ENCODE measurements at regions not wholly inside any gene's neighbourhood (a gene's known extent, or its start where the extent isn't known, plus 50 kb on each side); places are given as distances from the start of the nearest gene placed in this dataset.
"Not testable (repeated sequence)": the region's sequence is repeated elsewhere in the genome, so short reads cannot be mapped to it uniquely, and the experiment has no call there.

- no peak for DNase-seq (ENCODE audit: low spot score)
- in situ Hi-C loops (cut with HindIII; ENCODE audit: low sequenced_read_pairs): no loop called here
Observed at GRCh38 chr6:170202416-170203135, 88.3 kb downstream of the DLL1 start.

GRCh38 chr6:170201361-170201760 is 89.5 kb downstream of the DLL1 start:
- in situ Hi-C loops (cut with HindIII; ENCODE audit: low sequenced_read_pairs): no loop called here
- DNase-seq (ENCODE audit: low spot score): no peak

DNA sequence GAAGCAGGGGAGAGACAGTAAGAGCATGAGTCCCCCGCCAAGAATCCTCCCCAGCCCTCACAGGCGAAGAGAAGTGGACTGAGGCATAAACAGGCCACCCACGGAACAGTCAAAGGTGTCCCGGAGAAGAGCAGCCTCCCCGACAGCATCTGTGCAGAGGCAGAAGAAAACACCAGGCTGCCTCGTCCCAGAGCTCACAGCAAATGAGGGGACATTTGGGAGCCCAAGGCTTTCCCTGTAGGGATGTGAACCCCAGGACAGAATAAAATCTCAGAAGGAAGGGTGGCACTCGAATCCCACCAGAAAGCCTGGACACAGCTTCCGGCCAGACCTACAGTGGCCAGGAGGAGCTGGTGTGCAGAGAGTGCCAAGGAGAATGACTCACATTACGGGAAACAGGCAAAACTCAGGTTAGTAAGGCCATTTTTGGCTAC is 90.4 kb downstream of the DLL1 start:
- in situ Hi-C loops (cut with HindIII; ENCODE audit: low sequenced_read_pairs): no loop called here
- no peak for DNase-seq (ENCODE audit: low spot score)

DNA sequence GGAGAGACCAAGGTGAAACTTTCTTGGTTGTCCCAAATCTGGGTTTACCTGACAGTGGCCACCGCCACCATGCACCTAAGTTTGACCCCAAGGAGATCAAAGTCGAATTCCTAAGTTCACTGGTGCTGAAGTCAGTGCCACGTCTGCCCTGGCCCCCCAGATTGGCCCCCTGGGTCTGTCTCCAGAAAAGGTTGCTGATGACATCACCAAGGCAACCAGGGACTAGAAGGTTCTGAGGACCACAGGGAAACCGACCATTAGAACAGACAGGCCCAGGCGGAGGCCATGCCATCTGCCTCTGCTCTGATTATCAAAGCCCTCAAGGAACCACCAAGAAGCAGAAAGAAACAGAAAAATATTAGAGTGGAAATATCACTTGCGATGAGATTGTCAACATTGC is 91.2 kb downstream of the DLL1 start:
- DNase-seq (ENCODE audit: low spot score): no peak
- in situ Hi-C loops (cut with HindIII; ENCODE audit: low sequenced_read_pairs): no loop called here

DNA sequence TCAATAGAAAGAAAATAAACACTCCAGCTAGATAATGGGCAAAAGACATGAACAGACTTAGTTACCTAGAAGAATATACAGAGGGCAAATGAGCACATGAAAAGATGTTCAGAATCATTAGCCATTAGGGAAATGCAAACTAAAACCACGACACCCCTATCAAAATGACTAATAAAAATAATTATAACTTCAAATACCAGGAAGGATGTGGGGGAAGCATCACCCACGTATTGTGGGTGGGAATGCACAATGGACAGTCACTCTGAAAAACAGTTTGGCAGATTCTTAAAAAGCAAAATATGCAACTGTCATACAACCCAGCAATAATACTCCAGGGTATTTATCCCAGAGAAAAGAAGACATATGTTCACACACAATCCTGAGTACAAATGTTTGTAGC is 92.6 kb downstream of the DLL1 start:
- no peak for DNase-seq (ENCODE audit: low spot score)
- in situ Hi-C loops (cut with HindIII; ENCODE audit: low sequenced_read_pairs): no loop called here

DNA sequence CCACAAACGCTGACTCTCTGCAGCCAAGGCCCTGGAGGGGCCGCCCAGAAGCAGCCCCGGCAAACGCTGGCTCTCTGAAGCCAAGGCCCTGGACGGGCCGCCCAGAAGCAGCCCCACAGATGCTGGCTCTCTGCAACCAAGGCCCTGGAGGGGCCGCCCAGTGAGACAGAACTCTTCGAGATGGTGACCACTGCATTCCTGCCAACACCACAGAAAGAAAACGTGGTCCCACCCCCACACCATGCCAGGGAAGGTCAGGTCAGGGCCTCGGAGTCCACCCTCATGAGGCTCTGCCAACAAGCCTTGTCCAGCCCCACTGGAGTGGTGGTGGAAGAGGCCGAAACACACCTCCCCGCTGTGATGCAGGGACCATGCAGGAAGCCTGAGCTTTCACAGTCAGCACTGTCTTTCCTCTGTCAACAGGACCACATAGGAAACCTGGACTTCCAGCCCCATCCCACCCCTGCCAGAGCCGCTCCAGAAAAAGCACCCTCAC is 97.5 kb downstream of the DLL1 start:
- no peak for DNase-seq (ENCODE audit: low spot score)

DNA sequence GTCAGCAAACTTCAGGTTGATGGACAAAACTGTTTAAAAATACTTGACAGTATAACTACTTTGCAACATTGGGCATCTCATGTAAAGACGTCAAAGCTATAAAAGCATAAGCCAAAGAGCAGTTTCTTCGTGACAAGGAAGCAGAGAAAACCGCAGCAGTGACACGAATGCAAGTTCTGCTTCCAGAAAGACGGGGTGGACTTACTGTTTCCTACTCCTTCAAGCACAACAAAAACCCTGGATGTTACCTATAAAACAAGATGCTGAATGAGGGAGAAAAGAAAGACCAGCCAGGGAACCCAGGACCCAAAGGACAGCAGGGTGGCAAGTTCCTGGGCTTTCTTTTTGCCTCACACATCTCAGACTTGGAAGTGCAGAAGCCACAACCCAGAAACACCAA is 98.0 kb downstream of the DLL1 start:
- in situ Hi-C loops (cut with HindIII; ENCODE audit: low sequenced_read_pairs): no loop called here
- DNase-seq (ENCODE audit: low spot score): no peak

More for the DNA sequence above, 97.5 kb downstream of the DLL1 start:
- in situ Hi-C loops (cut with HindIII; ENCODE audit: low sequenced_read_pairs): no loop called here

DNA sequence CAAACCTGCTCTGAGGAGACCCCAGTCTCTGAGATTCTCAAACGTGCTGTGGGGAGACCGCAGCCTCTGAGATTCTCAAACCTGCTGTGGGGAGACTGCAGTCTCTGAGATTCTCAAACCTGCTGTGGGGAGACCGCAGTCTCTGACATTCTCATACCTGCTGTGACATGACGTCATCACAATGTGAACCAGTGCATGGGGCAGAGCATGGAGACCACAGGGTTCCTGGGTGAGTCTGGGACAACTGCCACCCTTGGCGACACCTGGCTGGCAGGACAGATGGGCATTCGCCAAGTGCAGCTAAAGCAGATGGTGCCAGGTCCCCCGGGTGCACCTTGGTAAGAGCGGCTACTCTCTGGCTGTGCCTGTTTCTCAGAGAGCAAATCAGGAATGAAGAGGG is 98.8 kb downstream of the DLL1 start:
- in situ Hi-C loops (cut with HindIII; ENCODE audit: low sequenced_read_pairs): not testable (repeated sequence)

DNA sequence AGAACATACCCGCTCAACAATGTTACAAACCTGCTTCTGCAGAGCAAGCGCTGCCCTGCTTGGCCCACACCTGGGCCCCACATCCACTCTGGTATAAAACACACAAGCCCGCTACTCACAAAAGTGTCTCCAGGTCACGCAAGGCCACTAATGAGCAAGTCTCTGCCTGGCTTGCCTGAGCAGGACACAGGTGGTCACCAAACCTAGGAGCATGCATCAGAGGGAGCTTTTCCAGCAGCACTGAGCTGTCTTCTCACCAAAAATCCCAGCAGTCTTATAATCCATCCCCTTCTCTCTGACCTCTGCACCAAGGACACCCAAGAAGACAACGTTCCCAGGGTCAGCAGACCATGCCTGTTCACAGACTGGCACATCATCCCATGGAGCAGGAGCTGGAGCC is 100.8 kb downstream of the DLL1 start:
- in situ Hi-C loops (cut with HindIII; ENCODE audit: low sequenced_read_pairs): no loop called here

More for the DNA sequence above, 98.8 kb downstream of the DLL1 start:
- DNase-seq (ENCODE audit: low spot score): not testable (repeated sequence)

GRCh38 chr6:170189236-170189635 is 101.6 kb downstream of the DLL1 start:
- DNase-seq (ENCODE audit: low spot score): no peak
- in situ Hi-C loops (cut with HindIII; ENCODE audit: low sequenced_read_pairs): no loop called here

More for the DNA sequence above, 100.8 kb downstream of the DLL1 start:
- no peak for DNase-seq (ENCODE audit: low spot score)

GRCh38 chr6:170188571-170189001 is 102.3 kb downstream of the DLL1 start:
- peak; percentile 95 for DNase-seq (ENCODE audit: low spot score)
- in situ Hi-C loops (cut with HindIII; ENCODE audit: low sequenced_read_pairs): no loop called here

DNA sequence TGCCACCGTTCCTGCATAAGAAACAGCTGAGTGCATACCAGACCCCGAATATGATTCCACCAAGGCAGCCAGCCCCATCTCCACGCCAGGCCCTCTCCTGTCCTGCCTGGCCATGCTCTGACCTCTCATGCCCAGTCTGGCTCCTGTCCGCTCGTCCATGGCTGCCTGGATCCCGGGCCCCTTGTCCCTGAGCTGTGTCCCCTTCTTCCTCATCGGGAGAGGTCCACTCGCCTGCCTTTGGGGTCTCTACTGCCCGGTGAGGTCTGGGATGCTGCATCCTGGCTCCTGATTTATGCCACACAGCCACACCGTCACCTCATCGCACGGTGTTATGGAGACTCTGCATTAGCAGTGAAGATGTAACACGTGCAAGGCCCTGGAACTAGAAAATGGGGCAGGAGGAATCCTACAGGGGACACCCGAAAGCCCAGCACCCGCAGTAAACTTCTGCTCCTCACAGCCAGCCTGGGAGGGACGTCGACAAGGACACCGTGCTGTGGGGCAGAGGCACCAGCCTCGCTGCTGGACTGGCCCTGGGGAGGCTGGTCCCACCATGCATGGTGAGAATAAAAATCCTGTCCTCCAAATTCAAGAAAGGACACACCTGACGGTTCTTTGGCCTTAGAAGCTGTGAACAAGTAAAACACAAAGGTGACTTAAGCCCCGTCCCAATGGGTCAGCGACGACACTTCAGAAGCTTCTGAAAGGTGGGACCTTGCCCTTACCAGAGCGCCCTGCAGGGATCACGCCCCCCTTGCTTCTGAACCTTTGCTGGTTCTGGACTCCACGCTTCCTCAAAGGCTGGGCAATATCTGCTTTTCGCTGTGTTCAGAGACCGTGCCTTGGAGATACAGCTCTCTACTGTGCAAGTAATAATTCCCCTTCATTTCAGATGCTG is 103.0 kb downstream of the DLL1 start:
- in situ Hi-C loops (cut with HindIII; ENCODE audit: low sequenced_read_pairs): no loop called here
- DNase-seq (ENCODE audit: low spot score): no peak

GRCh38 chr6:170186941-170187668 is 103.8 kb downstream of the DLL1 start:
- in situ Hi-C loops (cut with HindIII; ENCODE audit: low sequenced_read_pairs): no loop called here
- no peak for DNase-seq (ENCODE audit: low spot score)

- no peak for DNase-seq (ENCODE audit: low spot score)
- in situ Hi-C loops (cut with HindIII; ENCODE audit: low sequenced_read_pairs): no loop called here
Observed at GRCh38 chr6:170186006-170186935, 104.6 kb downstream of the DLL1 start.

DNA sequence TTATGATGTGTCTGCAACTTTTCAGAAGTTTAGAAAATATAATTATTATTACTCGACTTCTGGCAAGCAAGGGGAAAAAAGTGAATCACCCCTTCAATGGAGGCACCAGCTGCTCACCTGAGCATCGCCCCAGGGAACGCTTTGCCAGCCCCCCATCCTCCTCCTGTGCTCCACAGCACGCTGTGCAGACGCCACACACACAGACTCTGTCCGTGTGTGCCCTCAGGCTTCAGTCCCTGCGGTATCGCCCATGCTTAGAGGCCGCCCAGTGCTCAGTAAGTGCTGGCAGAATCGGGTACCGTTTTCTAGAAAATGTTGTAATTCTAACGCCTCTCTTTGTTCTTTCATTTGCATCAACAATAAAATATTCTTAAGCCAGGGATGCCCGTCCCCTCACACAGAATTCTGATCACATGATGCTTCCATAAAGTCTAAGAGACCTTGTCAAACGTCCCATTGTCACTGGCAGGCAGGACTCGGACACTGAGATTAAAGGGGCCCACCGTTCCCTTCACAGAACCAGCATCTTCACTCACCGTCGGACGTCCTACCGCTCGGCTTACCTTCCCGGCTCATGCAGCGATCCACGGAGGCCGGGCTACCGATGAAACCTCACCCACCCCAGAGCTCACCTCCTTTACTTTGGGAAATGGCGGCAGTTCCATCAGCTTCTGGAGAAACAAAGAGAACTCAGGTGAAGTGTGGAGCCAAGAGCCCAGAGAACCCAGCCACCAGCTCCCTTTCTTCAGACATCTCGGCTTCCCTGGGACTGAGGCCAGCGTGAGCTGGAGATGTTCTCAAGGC is 105.5 kb downstream of the DLL1 start:
- no peak for DNase-seq (ENCODE audit: low spot score)
- in situ Hi-C loops (cut with HindIII; ENCODE audit: low sequenced_read_pairs): no loop called here

DNA sequence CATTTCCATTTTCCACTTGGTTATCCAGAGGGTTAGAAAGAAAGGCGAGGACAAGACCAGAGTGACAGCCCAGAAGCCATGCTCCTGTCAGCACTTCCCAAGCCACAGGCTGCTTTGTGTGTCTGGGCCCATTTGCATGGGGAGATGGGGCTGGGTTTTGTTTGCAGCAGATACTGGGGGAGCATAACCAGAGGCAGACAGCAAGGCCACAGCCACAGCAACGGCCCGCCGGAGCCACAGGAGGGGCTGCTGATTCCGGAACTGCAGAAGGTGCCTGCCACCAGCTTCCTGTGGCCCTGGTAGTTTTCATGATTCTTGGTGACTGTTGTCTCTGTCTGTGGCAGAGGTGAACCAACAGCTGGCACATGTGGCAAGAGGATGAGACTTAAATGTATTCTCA is 106.6 kb downstream of the DLL1 start:
- DNase-seq (ENCODE audit: low spot score): no peak
- in situ Hi-C loops (cut with HindIII; ENCODE audit: low sequenced_read_pairs): no loop called here

- no peak for DNase-seq (ENCODE audit: low spot score)
- in situ Hi-C loops (cut with HindIII; ENCODE audit: low sequenced_read_pairs): no loop called here
Observed at GRCh38 chr6:170183521-170183920, 107.4 kb downstream of the DLL1 start.

GRCh38 chr6:170182781-170183120 is 108.1 kb downstream of the DLL1 start:
- no peak for DNase-seq (ENCODE audit: low spot score)
- in situ Hi-C loops (cut with HindIII; ENCODE audit: low sequenced_read_pairs): no loop called here

Data from G401 (cell line).